GM12892 (cell line): ENCODE measurements at regions not wholly inside any gene's neighbourhood (a gene's known extent, or its start where the extent isn't known, plus 50 kb on each side); places are given as distances from the start of the nearest gene placed in this dataset.

ENCODE experiments used
- POLR2A ChIP-seq: IDR thresholded peaks from 2 replicates; pipeline ENCODE4 v1.6.1; 2011; ENCODE audit warnings: low read depth, low read length, control low read depth
- POLR2AphosphoS5 ChIP-seq: IDR thresholded peaks from 2 replicates; pipeline ENCODE4 v1.6.1; 2011; ENCODE audit warnings: low read depth, low read length, control low read depth

- TF ChIP-seq POLR2A (no peak), POLR2AphosphoS5 (no peak)
Measured at GRCh38 chr2:242030226-242030575, 160.7 kb downstream of the RTP5 start.
